ENCODE measurements at regions not wholly inside any gene's neighbourhood (a gene's known extent, or its start where the extent isn't known, plus 50 kb on each side); places are given as distances from the start of the nearest gene placed in this dataset.
A peak's percentile ranks its signal among the peaks of the same experiment; 100 is the strongest.

DNA sequence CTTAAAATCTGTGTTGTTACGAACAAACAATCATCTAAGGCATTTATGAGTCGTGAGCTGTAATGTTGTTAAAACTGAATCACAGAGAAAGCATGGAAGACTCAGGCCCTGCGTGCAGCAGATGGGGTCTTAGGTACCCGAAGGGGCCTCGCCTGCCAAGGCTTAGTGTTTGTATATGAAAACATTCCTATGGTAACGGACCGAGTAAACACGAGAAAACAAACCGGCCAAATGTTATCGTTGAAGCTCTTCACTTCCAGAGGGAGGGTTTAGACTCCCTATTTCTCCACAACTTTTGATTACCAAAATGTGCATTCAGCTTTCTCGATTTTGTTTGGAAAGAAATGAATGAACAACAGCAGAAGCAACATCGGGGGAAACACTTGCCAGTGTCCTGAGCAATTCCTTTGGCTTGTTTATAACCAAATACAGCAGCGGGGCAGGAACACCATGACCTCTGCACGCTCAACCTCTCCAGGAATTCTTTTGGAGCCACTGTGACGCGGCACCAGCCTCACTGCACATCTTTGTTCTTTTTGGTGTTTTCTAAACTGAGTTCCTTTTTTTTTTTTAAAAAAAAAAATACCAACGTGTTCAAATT lies 121.6 kb upstream of the KLF6 start:
- DNase-seq, result no peak

DNA sequence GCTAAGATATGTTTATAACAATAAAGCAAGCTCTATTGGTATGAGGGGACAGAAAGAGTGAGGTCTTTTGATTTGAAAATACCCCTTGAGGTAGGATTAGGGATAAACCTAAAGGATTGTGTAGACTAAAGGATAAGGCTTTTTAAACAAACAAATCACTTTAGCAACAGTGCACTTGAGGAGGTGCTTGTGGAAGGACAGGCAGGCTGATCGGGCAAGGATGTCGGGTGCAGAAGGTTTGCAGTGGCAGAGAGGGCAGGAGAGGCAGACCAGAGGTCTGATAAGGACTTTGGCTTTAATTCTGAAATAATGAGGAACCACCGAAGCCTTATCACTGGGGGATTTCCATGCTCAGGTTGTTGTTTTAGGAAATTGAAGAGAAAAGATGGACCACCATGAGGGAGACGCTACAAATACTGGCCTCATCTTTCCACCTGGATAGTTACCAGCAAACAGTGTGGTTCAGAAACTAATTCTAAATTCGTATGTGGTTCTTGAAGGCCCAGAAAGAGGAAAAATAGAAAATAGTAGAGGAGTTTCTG lies 119.5 kb upstream of the KLF6 start:
- DNase-seq, result no peak

DNA sequence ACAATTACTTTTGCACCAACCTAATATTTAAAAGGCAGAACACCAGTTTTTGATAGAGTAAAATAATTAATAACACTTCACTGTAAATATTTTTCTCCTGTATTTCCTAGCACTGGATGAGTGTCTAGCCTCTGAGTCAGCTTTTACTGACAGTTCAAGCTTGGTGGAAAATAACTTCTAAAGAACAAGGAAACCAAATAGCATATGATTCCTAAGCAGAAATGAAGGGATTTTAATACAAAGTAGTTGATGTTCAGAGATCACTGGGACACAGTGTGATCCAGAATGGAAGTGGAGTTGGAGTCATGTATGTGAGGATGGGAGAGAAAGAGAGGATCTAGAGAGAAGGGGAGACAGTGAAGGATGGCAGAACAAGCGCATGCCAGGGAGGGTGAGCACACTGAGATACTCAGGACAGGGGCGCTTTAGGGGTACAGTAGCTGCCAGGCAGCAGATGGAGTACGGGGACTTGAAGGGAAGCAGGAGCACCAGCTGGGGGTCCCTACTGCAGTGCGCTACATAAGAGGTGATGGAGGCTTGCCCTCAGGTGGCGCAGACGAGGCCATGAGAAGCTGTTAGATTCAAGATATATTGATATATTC lies 117.9 kb upstream of the KLF6 start:
- no peak for DNase-seq

DNA sequence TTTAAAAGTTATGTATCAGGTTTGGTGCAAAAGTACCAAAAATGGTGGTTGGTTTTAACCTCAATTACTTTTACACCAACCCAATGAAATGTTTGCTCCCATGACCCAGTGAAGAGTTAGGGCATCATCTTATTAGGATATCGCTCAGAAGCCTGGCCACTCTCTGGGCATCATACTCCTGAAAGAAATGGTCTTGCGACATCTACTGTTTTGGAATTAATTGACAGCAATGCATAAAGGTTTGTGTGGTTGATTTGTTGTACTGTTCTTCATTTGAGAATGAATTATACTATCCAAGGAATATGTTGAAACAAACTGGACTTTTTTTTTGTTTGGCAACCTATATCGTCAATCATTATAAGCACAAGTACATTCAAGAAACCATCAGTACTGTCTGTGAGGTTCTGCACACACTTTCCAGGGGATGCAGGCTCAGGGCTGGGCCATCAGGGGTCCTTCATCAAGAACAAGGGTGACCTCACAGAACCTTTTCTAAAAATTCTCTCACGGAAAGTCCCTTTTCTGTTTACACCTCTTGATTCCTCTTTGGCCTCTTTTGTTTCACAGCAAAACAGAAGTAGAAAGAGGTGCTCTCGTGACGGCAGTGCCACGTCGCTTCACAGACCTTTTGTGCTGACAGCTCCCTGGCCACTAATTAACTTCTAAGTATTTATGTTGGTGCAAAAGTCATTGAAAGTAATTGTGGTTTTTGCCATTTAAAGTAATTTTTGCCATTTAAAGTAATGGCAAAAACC lies 117.2 kb upstream of the KLF6 start:
- no peak for DNase-seq

DNA sequence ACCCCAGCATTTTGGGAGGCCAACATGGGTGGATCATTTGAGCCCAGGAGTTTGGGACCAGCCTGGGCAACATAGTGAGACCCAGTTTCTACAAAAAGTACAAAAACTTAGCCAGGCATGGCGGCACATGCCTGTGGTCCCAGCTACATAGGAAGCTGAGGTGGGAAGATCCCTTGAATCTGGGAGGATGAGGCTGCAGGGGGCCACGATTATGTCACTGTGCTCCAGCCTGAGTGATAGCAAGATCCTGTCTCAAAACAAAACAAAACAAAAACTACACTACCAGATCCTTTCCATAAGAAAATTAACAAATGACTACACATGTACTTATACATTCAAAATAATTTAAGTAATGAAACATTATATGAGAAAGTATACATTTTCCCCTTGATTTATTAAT lies 116.4 kb upstream of the KLF6 start:
- no peak for DNase-seq

DNA sequence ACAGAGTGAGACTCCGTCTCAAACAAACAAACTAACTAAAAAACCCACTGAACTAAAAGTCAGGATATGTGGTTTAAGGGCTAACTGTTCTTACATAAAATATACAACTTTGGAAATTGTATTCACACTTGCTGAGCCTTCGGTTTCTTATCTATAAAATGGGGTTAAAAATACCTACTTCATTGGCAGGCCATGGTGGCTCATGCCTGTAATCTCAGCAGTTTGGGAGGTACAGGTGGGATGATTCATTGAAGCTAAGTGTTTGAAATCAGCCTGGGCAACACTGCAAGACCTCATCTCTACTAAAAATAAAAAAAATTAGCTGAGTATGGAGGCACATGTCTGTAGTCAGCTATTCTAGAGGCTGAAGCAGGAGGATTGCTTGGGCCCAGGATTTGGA lies 115.4 kb upstream of the KLF6 start:
- no peak for DNase-seq

DNA sequence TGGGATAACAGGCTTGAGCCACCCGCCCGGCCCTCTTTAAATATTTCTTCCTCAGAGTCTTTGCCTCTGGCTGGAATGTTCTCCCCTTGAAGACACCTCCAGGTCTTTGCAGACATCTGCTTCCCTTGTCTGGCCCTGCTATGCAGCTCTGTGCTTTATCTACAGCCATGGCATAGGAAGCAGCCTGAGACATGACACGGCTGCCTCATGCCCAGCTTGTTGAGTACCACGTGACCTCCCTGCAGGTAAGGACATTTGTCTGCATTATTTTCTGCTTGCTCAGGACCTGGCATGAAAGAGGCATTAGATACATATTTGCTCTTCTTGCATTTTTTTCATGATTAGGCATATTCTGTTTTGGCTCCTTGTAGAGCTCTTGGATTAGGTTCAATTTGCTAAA lies 113.8 kb upstream of the KLF6 start:
- peak in 1 of 2 experiments; percentile 32 for DNase-seq

DNA sequence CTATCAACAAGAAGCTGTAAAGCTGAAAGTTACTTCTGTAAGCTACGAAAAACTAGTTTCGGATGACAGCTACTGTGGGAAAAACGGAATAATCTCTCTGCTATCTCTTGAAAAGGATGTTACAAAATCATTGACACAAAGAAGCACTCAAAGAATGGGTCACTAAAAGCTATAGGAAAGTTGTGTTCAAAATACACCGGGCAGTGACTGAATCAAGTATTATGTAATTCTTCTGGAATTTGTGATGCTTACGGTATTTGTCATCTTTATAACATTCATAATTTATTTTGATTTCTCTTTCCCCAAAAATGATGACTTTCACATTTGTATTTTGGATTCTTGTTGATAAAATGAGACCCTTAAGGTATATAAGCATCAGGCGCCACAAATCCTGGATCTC lies 112.1 kb upstream of the KLF6 start:
- no peak for DNase-seq

DNA sequence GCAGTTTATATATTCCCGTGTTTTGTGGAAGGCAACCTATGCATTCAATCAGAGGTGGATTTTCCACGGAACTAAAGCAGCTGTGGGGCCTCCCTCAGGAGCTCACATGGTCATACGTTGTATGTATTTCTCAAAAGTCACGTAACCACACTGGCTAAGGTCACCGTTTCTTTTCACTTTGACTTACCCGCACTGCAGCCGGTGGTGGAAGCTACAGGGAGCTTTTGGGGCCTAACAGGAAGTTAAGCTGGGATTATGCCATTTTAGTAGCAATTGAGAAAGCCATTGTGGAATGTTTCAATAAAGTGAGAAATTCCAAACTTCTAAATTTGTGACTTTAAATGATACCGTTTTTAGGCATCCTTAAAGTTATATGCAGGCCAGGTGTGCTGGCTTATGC lies 111.2 kb upstream of the KLF6 start:
- no peak for DNase-seq

DNA sequence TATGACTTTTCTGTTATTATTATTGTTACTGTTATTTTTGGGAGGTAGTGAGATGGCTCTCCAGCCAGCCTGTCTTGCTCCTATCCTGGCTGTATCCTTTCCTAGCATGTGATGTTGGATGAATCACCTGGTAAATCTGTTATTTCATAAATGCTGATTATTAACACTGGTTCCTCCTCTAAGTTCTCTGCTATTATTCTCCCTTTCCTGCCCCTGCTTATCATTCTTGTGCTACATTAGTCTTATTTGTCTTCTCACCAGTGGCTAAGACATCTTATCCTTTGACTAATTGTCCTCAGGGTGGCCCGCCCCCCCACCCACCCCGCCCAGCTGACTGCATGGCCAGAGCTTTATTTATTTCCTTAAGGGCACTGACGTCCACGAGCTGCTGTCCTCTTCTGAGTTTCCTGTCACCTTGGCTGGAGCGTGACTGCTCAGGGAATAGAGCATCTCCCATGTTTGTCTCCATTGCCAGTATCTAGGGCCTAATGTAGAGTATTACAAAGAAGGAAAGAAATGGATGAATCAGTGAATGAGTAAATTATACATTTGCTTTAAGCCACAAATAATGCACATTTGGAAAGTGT lies 110.1 kb upstream of the KLF6 start:
- no peak for DNase-seq

DNA sequence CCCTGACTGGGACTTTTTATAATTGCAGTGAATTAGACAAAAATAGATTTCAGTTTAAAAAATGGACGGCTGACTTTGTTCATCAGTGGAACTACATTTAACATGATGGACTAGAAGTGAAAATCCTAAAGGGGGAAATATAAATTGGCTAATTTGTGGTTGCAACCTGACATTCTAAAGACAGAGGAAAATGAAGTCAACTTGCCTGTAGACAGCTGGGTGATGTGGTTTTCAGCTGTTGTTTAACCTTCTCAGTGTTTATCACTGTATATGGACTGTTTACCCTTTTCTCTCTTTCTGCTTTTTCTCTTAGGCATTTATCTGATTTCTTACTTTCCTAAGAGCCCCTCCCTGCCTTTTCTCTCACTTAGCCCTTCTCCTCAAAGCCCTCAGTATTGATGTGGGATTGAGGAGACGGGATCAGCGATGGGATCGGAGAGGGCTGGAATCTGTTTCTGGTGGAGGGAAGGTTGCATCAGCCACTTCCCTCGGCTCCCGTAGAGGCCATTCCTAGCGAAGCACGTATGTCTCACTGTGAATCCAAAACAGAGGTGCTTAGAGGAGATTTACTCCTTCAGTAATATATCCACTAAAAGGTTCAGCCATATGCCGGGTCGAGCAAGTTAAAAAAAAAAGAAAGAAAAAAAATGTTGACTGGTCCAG lies 109.0 kb upstream of the KLF6 start:
- no peak for DNase-seq

DNA sequence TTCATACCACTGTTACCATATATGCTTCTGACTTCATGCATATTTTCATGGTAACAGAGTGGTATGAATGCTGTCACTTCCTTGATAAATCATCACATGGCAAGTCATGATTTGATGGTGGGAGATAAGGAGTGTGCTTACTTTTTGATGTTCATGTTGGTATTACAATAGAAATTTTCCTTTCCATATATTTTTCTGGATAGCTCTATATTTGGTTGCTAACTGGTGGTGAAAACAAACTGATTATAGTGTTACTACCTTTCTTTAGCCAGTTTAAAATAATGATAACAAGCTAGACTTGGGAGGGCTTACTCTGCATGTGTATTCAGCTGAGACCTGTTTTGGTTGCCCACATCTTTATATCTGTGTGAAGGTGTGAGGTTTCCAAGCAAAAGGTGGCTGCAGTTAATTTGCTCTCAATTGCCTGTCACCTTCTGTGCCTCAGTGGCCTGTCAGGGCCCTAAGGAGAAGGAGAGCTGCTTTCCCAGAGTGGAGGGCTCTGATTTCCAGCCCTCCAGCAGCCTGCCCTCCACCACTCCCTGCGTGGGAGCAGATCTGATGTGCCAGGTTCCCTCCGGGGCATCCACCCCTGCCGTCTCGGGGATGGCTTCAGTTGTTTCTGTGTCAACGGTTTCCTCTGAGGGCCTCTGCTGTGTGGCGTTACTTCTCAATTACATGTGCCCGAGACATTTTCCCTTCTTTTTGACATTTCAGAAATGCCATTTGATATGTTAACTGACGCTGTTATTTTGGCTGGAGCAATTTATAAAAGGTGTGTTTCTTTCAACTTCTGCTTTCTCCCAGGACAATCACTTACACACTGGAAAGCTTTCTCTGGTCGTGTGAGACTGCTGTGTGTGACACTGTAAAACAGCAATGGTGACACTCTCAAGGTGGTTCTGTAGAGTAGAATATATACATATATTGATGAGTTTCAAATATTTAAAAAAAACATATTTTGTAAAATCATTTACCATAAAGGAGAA lies 107.7 kb upstream of the KLF6 start:
- DNase-seq, result no peak

DNA sequence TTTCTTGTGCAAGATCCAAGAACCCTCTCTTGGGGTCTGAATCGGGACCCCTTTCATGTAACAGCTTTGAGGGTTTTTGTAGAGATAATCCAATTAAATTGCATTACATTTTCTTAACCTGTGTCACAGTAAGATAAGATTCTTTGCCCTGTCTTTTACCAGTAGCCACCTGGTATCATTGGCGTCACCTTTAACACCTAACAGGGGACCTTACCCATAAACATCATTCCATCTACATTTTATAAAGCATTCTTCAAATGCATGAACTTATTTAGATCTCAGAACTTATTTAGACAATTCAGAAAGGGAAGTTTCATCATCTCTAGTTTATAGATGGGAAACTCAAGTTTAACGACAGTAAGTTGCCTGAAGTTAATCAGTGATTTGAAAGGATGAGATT lies 106.4 kb upstream of the KLF6 start:
- DNase-seq, result no peak

DNA sequence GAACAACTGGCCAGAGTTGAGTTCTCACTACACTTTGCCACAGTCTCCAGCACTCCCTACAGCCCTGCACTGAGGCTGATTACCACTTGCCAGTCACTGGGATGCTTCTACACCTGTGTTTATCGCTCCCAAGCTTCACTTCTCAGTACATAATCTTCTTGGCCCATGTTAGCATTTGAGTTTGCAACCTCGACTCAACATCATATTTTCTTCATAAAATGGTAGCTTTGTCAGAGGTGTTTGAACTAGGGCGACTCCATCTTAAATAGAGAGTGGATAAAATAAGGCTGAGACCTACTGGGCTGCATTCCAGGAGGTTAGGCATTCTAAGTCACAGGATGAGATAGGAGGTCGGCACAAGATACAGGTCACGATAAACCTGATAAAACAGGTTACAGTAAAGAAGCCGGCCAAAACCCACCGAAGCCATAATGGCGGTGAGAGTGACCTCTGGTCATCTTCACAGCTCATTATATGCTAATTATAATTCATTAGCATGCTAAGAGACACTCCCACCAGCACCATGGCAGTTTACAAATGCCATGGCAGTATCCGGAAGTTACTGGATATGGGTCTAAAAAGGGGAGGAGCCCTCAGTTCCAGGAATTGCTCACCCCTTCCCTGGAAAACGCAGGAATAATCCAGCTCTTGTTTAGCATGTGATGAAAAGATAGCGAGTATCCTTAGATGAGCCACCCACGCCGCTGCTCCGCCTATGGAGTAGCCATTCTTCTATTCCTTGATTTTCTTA lies 105.8 kb upstream of the KLF6 start:
- DNase-seq, result no peak

DNA sequence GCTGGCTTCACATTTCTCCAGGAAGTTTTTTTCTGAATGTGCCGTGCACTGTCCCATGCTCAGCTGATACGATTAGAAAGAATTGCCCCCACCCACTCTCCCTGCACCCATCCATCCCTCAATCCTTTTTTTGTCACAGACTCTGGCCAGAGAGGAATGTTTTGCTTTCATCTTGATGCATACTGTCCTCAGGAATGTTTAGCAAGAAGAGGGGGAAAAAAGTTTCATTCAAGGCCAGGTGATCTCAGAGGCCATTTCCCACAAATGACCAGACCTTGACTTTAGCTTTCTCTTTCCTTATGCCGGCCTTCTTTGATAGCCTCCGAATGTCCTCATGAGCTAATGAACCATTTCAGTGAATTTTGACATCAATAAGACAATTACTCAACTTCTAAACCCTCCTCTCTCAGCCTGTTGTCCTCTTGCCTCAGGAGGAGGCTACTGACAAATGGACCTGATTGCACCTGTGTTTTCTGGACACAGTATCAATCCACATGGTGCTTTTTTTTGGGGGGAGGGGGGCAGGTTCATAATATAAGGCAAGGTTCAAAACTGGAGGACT lies 105.0 kb upstream of the KLF6 start:
- DNase-seq, result no peak

DNA sequence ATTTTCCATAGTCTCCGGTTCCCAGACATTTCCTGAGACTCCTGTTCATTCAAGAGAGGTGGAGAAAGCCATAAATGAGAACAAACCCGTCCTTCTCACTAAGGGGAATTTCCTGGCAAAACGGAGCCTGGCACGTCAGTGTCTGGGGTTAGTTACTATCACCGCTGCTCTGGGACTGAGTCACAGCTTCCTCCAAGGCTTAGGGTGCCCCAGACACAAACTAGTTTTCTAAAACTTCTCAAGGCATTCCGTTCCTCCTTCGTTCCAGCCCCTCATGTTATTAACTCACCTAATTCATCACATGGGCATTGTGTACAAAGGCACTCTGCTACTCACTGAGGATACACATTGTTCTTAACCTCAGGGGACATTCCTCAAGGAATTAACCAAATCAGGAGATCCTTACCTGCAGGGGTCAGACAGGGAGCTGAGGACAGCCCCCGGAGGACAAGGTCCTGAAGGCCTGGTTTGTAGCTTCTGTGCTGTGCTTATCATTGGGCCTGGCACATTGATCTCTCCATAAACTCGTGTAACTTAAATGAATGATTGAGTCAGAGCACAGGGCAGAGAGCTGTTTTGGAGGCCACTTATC lies 103.0 kb upstream of the KLF6 start:
- no peak for DNase-seq

DNA sequence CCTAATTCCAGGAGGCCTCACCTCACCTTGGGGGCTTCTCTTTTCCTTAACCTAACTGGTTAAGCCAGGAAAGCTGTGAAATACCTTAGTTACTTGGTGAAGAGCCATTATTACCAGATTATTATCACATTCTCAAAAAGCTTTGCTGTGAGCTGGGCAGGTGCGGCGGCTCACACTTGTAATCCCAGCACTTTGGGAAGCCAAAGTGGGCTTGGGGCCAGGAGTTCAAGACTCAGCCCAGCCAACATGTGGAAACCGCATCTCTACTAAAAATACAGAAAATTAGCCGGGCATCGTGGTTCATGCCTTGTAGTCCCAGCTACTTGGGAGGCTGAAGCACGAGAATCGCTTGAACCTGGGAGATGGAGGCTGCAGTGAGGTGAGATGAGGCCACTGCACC lies 102.4 kb upstream of the KLF6 start:
- DNase-seq, result no peak

DNA sequence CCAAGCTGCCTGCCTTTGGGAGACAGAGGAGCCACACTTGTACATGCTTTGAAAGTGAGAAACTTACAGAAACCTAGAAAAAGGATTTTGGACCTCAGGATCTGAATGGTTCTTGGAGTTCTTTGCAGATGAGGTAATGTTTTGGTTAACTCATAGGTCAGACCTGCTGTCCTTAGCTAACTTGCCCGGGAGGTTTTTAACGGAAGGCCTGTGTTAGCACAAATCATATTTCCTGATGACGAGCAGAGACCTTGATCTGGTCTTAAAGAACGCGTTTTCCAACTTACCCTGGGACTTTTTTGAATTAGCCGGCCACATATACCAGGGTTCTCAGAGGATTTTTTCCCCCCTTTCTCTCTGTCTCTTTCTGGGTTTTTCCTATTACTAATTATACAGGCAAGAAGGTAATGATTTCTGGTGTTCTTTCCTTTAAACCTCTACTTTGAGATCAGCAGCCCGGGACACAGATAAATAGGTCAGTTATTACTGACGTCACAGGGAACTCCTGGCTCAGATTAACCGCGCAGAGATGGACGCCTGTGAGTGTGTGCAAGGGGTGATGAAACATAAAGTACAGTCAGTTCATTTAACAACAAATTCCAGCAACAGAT lies 101.7 kb upstream of the KLF6 start:
- no peak for DNase-seq

DNA sequence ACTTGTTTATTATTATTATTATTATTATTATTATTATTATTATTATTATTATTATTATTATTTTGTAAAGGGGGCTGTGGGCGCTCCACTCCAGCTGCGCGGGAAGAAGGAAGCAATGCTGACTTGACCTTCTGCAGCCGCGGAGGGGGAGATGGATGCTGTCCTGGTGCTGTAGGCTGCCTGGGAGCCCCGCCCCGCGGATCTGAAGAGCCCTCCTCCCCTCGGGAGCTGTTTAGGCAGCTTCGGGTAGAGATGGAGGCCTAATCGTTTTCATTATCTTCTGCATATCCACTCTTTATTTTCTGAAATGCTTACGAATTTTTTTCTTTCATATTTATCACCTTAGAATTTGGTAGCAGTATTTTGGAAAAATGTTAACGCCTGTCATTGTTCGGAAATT lies 101.2 kb upstream of the KLF6 start:
- DNase-seq, result no peak

DNA sequence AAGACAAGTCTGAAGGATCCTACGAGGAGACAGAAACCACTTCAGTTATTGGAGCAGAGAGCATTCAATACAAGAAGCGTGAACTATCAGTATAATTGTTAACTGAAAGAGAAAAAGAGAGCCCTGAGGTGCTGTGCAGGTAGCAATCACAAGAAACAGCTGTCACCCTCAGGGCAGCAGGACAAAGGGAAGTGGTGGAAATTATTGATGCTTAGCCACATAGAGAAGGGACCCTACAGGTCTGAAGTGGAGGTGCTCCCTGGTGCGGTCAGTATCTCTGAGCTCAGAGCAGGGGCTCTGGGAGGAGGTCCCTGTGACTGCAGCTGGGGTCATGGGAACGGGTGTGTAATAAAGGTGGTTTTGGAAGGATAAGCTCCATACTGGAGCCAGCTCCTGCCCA lies 97.8 kb upstream of the KLF6 start:
- no peak for DNase-seq

All from NCI-H187 (cell line).